KMS-11 (cell line): ENCODE measurements at regions not wholly inside any gene's neighbourhood (a gene's known extent, or its start where the extent isn't known, plus 50 kb on each side); places are given as distances from the start of the nearest gene placed in this dataset.

Source experiments
- H2AFZ ChIP-seq: fragments of 200-600 bp; sonication (generic); 2 replicates; pipeline ENCODE4 v1.6.1; 2016; ENCODE audit warnings: antibody characterized with exemption, mixed run types, low read depth
- H3K27ac ChIP-seq: fragments of 200-600 bp; sonication (generic); 2 replicates; pipeline ENCODE4 v1.6.1; 2016; ENCODE audit warnings: mild to moderate bottlenecking, mixed run types
- H3K27me3 ChIP-seq: fragments of 200-600 bp; sonication (generic); 2 replicates; pipeline ENCODE4 v1.6.1; 2017; ENCODE audit warnings: mild to moderate bottlenecking, low read depth, mixed run types, moderate library complexity; ENCODE audit not compliant: insufficient read depth
- H3K36me3 ChIP-seq: fragments of 200-600 bp; sonication (generic); 2 replicates; pipeline ENCODE4 v1.6.1; 2017; ENCODE audit warnings: mild to moderate bottlenecking, mixed run types; ENCODE audit not compliant: insufficient read depth
- H3K4me1 ChIP-seq: fragments of 200-600 bp; sonication (generic); 2 replicates; pipeline ENCODE4 v1.6.1; 2016; ENCODE audit warnings: mild to moderate bottlenecking, low read depth, mixed run types; ENCODE audit not compliant: poor library complexity, severe bottlenecking
- H3K4me2 ChIP-seq: fragments of 200-600 bp; sonication (generic); 2 replicates; pipeline ENCODE4 v1.7.0; 2016; ENCODE audit warnings: mild to moderate bottlenecking, mixed run types
- H3K4me3 ChIP-seq: fragments of 200-600 bp; sonication (generic); IDR thresholded peaks from 2 replicates; pipeline ENCODE4 v1.6.1; 2017; ENCODE audit warnings: low read depth, low read length, mixed read lengths; ENCODE audit not compliant: insufficient read depth
- H3K79me2 ChIP-seq: fragments of 200-600 bp; sonication (generic); 2 replicates; pipeline ENCODE4 v1.6.1; 2016; ENCODE audit warnings: low read depth, mixed run types; ENCODE audit not compliant: insufficient read depth
- H3K9ac ChIP-seq: fragments of 200-600 bp; sonication (generic); 2 replicates; pipeline ENCODE4 v1.6.1; 2016; ENCODE audit warnings: mild to moderate bottlenecking, mixed run types
- H4K20me1 ChIP-seq: fragments of 200-600 bp; sonication (generic); 2 replicates; pipeline ENCODE4 v1.6.1; 2016; ENCODE audit warnings: mild to moderate bottlenecking, mixed run types; ENCODE audit not compliant: insufficient read depth
- TF ChIP-seq, protein P1 (sequence below): fragments of 200-600 bp; sonication (generic); conservative IDR thresholded peaks from 2 replicates; pipeline ENCODE4 v1.6.1; 2017; ENCODE audit warnings: low read depth, mild to moderate bottlenecking, antibody characterized with exemption, low read length, moderate library complexity, mixed read lengths

DNA sequence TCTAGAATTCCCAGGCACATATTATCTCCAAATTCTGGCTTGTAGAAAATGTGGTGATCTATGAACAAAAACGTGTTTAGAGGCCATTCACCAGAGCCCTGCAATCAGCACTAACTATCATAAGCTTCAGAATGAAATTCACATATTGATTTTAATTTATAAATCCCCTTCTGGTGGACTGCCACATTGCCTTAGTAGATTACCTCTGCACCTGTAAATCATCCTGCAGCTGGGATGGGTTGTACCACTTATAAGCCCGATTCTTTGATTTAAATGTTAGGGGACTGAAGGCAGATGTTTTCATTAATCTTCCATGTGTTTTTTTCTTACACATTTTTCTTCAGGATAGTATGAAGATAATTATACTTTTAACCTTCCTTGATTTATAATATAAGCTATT is 140.7 kb upstream of the PTPRD start:
- H4K20me1 ChIP-seq, result no peaks in the 10 kb centered on the region
- H3K4me3 ChIP-seq, result no peak overlapping the region
- no peak overlapping the region for H3K9ac ChIP-seq
- no peaks in the 10 kb centered on the region for H3K79me2 ChIP-seq
- no peaks in the 10 kb centered on the region for H3K27me3 ChIP-seq
- TF ChIP-seq, protein P1, sequence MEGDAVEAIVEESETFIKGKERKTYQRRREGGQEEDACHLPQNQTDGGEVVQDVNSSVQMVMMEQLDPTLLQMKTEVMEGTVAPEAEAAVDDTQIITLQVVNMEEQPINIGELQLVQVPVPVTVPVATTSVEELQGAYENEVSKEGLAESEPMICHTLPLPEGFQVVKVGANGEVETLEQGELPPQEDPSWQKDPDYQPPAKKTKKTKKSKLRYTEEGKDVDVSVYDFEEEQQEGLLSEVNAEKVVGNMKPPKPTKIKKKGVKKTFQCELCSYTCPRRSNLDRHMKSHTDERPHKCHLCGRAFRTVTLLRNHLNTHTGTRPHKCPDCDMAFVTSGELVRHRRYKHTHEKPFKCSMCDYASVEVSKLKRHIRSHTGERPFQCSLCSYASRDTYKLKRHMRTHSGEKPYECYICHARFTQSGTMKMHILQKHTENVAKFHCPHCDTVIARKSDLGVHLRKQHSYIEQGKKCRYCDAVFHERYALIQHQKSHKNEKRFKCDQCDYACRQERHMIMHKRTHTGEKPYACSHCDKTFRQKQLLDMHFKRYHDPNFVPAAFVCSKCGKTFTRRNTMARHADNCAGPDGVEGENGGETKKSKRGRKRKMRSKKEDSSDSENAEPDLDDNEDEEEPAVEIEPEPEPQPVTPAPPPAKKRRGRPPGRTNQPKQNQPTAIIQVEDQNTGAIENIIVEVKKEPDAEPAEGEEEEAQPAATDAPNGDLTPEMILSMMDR, result no peak
- no peak overlapping the region for H2AFZ ChIP-seq
- no peak overlapping the region for H3K27ac ChIP-seq
- no peaks in the 10 kb centered on the region for H3K36me3 ChIP-seq
- H3K4me1 ChIP-seq, result no peaks in the 10 kb centered on the region
- H3K4me2 ChIP-seq, result no peak overlapping the region

DNA sequence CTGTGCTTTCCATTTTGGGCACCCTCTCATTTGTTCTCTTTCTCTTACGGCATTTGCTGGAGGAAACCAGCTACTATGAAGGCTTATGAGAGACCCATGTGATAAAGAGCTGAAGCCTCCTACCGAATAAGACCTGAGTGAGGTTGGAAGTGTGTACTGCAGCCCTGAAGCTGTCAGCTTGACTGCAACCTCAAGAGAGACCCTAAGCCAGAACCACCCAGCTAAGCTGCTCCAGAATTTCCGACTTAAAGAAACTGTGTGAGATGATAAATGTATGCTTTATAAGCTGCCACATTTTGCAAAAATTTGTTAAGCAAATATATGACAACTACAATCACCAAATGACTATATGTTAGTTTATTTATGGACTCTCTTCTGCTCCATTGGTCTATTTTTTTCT is 151.7 kb upstream of the PTPRD start:
- Histone ChIP-seq H4K20me1 (no peaks in the 10 kb centered on the region), H3K79me2 (no peaks in the 10 kb centered on the region), H3K4me1 (no peaks in the 10 kb centered on the region), H3K36me3 (no peaks in the 10 kb centered on the region), H2AFZ (no peak overlapping the region), H3K4me2 (no peak overlapping the region), H3K4me3 (no peak overlapping the region), H3K27me3 (no peaks in the 10 kb centered on the region), H3K9ac (no peak overlapping the region), H3K27ac (no peak overlapping the region)
- TF ChIP-seq, protein P1, result no peak

DNA sequence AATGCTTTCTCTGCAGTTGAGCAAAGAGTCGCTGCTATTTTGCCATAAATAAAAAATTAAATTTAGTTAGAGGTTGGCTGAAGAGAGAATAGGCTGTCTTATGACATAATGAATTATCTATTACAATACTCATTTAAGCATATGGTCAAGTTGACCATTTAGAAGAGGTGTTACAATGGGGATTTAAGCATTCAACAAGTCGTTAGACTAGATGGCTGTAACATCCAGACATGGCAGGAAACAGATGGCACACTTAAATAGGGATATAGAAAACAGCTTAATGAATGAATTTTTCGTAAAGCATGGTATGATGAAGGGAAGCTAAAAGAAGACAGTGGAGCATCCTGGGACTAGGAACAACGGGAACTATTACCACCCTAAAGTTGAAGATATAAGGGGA is 160.3 kb upstream of the PTPRD start:
- no peak overlapping the region for H2AFZ ChIP-seq
- no peak overlapping the region for H3K27ac ChIP-seq
- no peaks in the 10 kb centered on the region for H3K79me2 ChIP-seq
- H3K36me3 ChIP-seq, result no peaks in the 10 kb centered on the region
- no peaks in the 10 kb centered on the region for H3K27me3 ChIP-seq
- no peaks in the 10 kb centered on the region for H4K20me1 ChIP-seq
- no peak overlapping the region for H3K4me3 ChIP-seq
- H3K9ac ChIP-seq, result no peak overlapping the region
- H3K4me2 ChIP-seq, result no peak overlapping the region
- TF ChIP-seq, protein P1, result no peak
- H3K4me1 ChIP-seq, result no peaks in the 10 kb centered on the region

DNA sequence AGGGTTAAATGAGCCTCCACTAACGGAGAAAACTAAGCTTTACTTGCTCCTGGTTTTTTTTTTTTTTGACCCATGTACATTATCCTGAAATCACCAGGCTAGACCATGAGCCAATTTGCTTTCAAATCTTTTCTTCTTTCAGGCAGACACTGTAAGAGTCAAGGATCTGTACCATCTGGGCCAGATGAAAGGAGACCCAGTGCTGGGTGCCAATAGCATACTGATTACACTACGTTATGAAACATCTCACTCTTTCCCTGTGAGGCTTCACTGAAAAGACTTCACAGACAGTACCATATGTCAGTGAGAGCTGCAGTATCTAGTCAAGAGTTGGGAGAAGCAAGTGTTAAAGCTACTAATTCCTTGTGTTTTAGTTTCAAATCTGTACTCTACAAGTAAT is 161.2 kb upstream of the PTPRD start:
- Histone ChIP-seq H3K4me1 (no peaks in the 10 kb centered on the region), H3K79me2 (no peaks in the 10 kb centered on the region), H3K27me3 (no peaks in the 10 kb centered on the region), H3K27ac (no peak overlapping the region), H2AFZ (no peak overlapping the region), H4K20me1 (no peaks in the 10 kb centered on the region), H3K4me3 (no peak overlapping the region), H3K9ac (no peak overlapping the region), H3K36me3 (no peaks in the 10 kb centered on the region), H3K4me2 (no peak overlapping the region)
- TF ChIP-seq, protein P1, result no peak

DNA sequence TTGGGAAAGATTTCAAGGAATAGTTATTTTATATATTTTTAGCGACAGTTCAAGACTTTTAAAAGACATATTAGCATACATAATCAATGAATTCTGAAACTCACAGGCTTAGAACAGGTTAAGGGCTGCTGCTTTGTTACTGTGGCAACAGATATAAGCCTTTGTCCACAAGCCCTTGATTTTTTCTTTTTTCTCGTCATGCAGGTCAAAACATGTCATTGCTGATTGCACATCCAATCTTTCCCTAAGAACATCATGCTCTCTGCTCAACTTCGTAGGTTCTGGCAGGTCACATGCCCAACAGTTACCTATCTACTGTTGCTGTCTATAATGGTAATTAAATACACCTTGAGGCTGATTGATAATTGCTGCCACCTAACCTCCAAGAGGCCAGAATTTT is 172.5 kb upstream of the PTPRD start:
- no peaks in the 10 kb centered on the region for H3K27me3 ChIP-seq
- no peak overlapping the region for H3K27ac ChIP-seq
- no peak overlapping the region for H3K4me2 ChIP-seq
- no peaks in the 10 kb centered on the region for H3K36me3 ChIP-seq
- no peak overlapping the region for H3K4me3 ChIP-seq
- no peaks in the 10 kb centered on the region for H3K79me2 ChIP-seq
- no peaks in the 10 kb centered on the region for H4K20me1 ChIP-seq
- H3K4me1 ChIP-seq, result no peaks in the 10 kb centered on the region
- TF ChIP-seq, protein P1, result no peak
- no peak overlapping the region for H3K9ac ChIP-seq
- no peak overlapping the region for H2AFZ ChIP-seq
